ENCODE measurements at regions not wholly inside any gene's neighbourhood (a gene's known extent, or its start where the extent isn't known, plus 50 kb on each side); places are given as distances from the start of the nearest gene placed in this dataset.

- H3K4me1 Mint-ChIP-seq (ENCODE audit: unreplicated experiment): no peaks in the 10 kb centered on the region
- H3K9me3 Mint-ChIP-seq (ENCODE audit: unreplicated experiment): no peaks in the 10 kb centered on the region
- H3K36me3 Mint-ChIP-seq (ENCODE audit: unreplicated experiment): no peaks in the 10 kb centered on the region
- DNase-seq (ENCODE audit: extremely low spot score, unreplicated experiment): no peak
- H3K27ac Mint-ChIP-seq (ENCODE audit: unreplicated experiment): no peak overlapping the region
- H3K4me3 Mint-ChIP-seq (ENCODE audit: unreplicated experiment): no peak overlapping the region
- TF ChIP-seq CTCF (IDR thresholded peaks at IDR 0.05): no peak
- H3K27me3 Mint-ChIP-seq (ENCODE audit: unreplicated experiment): peaks cover 8% of the 10 kb centered on the region
Observed at GRCh38 chr3:89682556-89682955, 575.1 kb downstream of the EPHA3 start.

GRCh38 chr3:89685731-89686130 lies 578.3 kb downstream of the EPHA3 start:
- Mint-ChIP-seq H3K27me3 (ENCODE audit: unreplicated experiment) (no peaks in the 10 kb centered on the region), H3K4me3 (ENCODE audit: unreplicated experiment) (no peak overlapping the region), H3K36me3 (ENCODE audit: unreplicated experiment) (no peaks in the 10 kb centered on the region), H3K4me1 (ENCODE audit: unreplicated experiment) (no peaks in the 10 kb centered on the region), H3K9me3 (ENCODE audit: unreplicated experiment) (no peaks in the 10 kb centered on the region), H3K27ac (ENCODE audit: unreplicated experiment) (no peak overlapping the region)
- no peak for DNase-seq (ENCODE audit: extremely low spot score, unreplicated experiment)
- TF ChIP-seq CTCF (IDR thresholded peaks at IDR 0.05): no peak

- no peaks in the 10 kb centered on the region for H3K9me3 Mint-ChIP-seq (ENCODE audit: unreplicated experiment)
- H3K36me3 Mint-ChIP-seq (ENCODE audit: unreplicated experiment): no peaks in the 10 kb centered on the region
- no peak overlapping the region for H3K4me3 Mint-ChIP-seq (ENCODE audit: unreplicated experiment)
- no peak for TF ChIP-seq CTCF (IDR thresholded peaks at IDR 0.05)
- no peak for DNase-seq (ENCODE audit: extremely low spot score, unreplicated experiment)
- no peak overlapping the region for H3K27ac Mint-ChIP-seq (ENCODE audit: unreplicated experiment)
- no peaks in the 10 kb centered on the region for H3K4me1 Mint-ChIP-seq (ENCODE audit: unreplicated experiment)
- no peaks in the 10 kb centered on the region for H3K27me3 Mint-ChIP-seq (ENCODE audit: unreplicated experiment)
Observed at GRCh38 chr3:89690646-89691045, 583.2 kb downstream of the EPHA3 start.

- no peak overlapping the region for H3K27ac Mint-ChIP-seq (ENCODE audit: unreplicated experiment)
- no peak overlapping the region for H3K4me3 Mint-ChIP-seq (ENCODE audit: unreplicated experiment)
- no peaks in the 10 kb centered on the region for H3K4me1 Mint-ChIP-seq (ENCODE audit: unreplicated experiment)
- no peaks in the 10 kb centered on the region for H3K9me3 Mint-ChIP-seq (ENCODE audit: unreplicated experiment)
- no peaks in the 10 kb centered on the region for H3K36me3 Mint-ChIP-seq (ENCODE audit: unreplicated experiment)
- DNase-seq (ENCODE audit: extremely low spot score, unreplicated experiment): no peak
- TF ChIP-seq CTCF (IDR thresholded peaks at IDR 0.05): no peak
- H3K27me3 Mint-ChIP-seq (ENCODE audit: unreplicated experiment): no peaks in the 10 kb centered on the region
Observed at GRCh38 chr3:89692601-89693000, 585.2 kb downstream of the EPHA3 start.

GRCh38 chr3:89697321-89697916 lies 590.0 kb downstream of the EPHA3 start:
- Mint-ChIP-seq H3K4me3 (ENCODE audit: unreplicated experiment) (no peak overlapping the region), H3K36me3 (ENCODE audit: unreplicated experiment) (no peaks in the 10 kb centered on the region), H3K27me3 (ENCODE audit: unreplicated experiment) (no peaks in the 10 kb centered on the region), H3K4me1 (ENCODE audit: unreplicated experiment) (no peaks in the 10 kb centered on the region), H3K27ac (ENCODE audit: unreplicated experiment) (no peak overlapping the region), H3K9me3 (ENCODE audit: unreplicated experiment) (no peaks in the 10 kb centered on the region)
- TF ChIP-seq CTCF (IDR thresholded peaks at IDR 0.05): no peak
- DNase-seq (ENCODE audit: extremely low spot score, unreplicated experiment): no peak
